Activated CD8-positive, alpha-beta memory T cell treated with anti-CD3 and anti-CD28 coated beads for 48 hours (primary cell): ENCODE measurements at regions not wholly inside any gene's neighbourhood (a gene's known extent, or its start where the extent isn't known, plus 50 kb on each side); places are given as distances from the start of the nearest gene placed in this dataset.

Experiments used
- DNase-seq, 3 experiments: peaks; one replicate each; pipeline ENCODE4 v3.0.0-alpha.2; 2020; ENCODE audit warnings: low read depth in 2 of 3, low spot score in 2 of 3

GRCh38 chr13:83613524-83613923 lies 268.8 kb downstream of the SLITRK1 start:
- DNase-seq = no peak

DNA sequence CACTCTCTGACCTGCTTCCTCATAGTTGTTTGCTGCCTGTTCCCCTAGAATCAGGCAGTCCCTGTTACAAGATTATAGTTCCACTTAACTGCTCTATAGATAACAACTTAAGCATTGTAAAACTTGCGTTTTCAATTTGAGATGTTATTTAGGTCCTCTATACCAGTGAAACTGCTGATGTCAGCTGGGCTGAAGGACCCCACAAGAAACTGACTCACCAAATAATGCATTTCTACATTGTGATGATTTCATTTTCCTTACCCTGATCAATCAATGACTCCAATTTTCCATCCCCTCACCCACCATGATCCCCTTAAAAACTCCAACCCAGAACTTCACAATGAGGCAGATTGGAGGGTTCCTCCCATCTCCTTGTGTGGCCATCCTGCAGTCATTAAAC lies 280.7 kb downstream of the SLITRK1 start:
- DNase-seq = no peak

- DNase-seq = no peak
Measured at GRCh38 chr13:83592095-83592494, 290.2 kb downstream of the SLITRK1 start.

DNA sequence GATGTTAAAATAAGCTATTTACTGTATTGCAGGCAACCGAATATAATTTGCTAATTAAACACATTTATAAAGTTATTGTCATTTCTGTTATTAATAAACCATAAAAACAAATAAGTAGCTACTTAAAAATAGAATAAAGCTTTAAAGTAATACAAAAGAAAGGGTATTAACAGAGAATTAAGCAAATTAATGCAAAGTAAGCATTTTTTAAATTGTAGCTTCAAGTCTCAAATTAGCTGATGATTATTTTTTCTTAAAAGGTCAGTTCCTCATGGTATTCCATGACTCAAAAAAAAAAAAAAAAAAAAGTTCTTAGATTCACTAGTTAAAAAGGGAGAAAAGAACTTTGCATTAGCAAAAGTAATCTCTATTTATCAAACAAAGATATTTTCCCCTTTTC lies 292.5 kb downstream of the SLITRK1 start:
- no peak for DNase-seq

GRCh38 chr13:83577183-83577582 lies 305.1 kb downstream of the SLITRK1 start:
- no peak for DNase-seq

GRCh38 chr13:83568019-83568418 lies 314.3 kb downstream of the SLITRK1 start:
- no peak for DNase-seq

DNA sequence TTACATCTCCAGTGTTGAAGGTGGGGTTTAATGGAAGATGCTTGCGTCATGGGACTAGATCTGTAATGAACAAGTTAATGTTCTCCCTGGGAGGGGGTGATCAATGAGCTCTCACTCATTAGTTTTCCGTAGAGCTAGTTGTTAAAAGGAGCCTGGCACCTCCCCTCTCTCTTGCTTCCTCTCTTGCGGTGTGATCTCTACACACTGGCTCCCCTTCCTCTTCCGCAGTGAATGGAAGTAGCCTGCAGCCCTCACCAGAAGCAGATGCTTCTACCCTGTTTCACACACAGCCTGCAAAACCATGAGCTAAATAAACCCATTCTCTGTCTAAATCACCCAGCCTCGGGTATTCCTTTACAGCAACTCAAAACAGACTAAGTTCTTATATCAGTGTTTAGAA lies 318.8 kb downstream of the SLITRK1 start:
- DNase-seq = no peak

DNA sequence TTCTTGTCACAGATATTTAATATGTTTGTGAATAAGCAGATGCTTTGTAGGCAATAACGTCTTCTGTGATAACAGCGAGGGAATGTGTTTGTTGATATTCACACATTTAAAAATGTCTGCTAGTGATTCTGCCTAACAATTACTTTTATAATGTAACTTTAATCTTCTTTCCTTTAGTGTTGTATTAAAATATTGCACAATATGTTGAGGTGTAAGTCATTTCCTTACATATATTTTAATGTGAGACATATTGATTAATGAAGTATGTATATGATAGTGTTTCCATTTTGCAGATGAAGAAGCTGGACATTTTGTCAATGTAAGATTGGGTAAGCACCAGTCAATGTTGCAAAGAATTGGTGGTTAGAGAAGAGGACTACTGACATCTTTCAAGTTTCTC lies 324.4 kb downstream of the SLITRK1 start:
- no peak for DNase-seq

DNA sequence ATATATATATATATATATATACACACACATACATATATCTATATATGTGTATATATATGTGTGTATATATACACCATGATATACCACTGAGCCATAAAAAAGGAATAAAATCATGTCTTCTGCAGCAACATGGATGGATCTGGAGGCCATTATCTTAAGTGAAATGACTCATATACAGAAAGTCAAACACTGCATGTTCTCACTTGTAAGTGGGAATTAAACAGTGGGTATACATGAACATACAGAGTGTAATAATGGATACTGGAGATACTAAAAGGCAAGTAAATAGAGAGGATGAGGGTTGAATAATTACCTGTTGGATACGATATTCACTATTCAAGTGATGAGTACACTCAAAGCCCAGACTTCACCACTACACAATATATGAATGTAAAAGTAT lies 332.6 kb downstream of the SLITRK1 start:
- no peak for DNase-seq

DNA sequence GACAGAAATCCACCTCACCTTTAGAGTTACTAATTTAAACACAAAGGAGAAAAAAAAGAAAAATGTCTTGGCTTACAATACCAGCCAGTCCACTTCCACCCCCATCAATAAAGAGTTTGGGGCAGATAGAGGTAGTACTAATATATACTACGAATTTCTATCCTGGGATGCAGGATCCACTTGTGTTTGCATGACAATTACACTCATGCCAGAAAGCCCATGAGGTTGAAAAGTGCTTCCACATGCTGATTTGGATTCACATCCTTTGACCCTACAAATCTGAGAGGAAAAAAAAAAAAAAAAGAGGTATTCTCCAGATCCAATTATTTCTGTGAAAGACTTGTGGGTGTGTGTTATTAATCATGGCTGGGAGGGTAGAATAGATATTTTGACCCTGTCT lies 335.2 kb downstream of the SLITRK1 start:
- DNase-seq = no peak

GRCh38 chr13:83546476-83546875 lies 335.8 kb downstream of the SLITRK1 start:
- no peak for DNase-seq

DNA sequence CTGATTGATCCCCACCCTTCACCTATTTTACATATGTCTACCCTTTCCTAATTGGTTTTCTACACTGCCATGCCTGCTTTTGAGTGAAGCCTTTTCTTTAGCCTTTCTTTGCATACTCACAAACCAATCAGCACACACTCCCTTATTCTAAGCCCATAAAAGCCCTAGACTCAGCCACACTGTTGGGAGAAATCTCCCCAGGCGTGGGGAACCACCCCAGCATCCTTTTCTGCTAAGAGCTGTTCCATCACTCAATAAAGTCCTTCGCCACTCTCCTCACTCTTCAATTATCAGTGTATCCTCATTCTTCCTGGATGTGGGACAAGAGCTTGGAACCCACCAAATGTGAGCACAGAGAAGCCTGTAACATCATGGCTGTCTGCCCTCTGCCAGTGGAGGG lies 343.6 kb downstream of the SLITRK1 start:
- no peak for DNase-seq

DNA sequence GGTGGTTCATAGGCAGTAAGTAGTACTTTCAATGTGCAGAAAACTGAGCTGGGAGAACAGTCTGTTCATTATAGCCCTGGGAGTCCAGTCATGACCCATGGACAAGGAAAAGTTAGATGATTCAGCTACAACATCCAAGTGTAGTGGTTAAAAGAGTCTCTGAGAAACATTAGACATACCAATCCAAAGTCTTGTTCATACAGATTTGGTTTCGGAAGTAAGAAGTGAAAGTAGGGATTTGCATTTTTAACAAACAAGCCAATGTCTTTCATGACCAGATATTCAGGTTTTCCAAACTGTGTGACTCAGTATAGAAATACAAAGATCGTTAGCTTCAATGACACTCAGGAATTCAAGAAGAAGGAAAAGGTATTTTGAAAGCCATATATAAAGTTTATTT lies 345.3 kb downstream of the SLITRK1 start:
- DNase-seq = no peak

DNA sequence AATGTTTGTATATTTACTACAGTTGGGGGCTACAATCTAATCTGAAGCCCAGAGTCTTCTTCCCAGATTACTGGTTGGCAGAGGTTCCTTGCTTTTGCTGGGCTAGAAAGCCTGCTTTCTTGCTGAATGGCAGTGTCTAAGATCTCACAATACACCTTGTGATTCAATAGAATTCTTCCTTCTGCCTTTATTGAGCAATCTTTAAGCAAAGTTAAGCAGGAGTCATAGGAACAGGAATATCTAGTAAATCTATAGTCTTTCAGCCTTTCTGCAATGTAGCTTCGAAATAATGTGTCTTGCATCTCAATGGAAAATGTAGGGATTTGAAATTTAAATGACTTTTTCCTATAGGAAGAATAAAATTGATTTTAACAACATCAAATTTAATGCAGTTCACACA lies 346.1 kb downstream of the SLITRK1 start:
- no peak for DNase-seq

- no peak for DNase-seq
Measured at GRCh38 chr13:83532809-83533208, 349.5 kb downstream of the SLITRK1 start.

DNA sequence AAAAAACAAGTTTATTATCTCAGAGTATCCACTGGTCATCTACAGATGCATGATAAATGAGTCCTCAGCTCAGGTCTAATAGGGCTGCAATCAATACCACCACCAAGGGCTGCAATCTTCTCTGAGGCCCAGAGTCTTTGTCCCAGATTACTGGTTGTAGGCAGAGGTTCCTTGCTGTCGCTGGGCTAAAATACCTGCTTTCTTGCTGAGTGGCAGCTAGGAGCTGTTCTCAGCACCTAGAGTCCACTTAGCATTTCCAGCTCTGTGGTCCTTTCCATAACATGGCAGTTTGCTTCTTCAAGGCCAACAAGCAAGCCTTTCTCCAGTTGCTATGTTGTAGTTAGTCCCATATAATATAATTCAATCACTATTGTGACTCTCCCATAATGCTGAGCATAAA lies 351.3 kb downstream of the SLITRK1 start:
- DNase-seq = no peak

DNA sequence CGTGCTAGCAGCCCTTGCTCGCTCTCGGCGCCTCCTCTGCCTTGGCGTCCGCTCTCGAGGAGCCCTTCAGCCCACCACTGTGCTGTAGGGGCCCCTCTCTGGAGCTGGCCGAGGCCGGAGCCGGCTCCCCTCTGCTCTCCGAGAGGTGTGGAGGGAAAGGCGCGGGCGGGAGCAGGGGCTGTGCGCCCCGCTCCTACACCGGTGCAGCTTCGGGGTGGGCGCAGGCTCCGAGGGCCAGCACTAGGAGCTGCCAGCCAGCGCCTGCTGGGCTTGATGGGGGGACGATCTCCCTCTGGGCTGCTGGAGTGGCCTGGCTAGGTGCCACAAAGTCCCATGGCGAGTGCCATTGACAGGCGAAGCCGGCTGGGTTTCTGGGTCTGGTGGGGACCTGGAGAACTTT lies 365.5 kb downstream of the SLITRK1 start:
- DNase-seq = no peak

- DNase-seq = no peak
Measured at GRCh38 chr13:83515268-83516015, 366.8 kb downstream of the SLITRK1 start.

DNA sequence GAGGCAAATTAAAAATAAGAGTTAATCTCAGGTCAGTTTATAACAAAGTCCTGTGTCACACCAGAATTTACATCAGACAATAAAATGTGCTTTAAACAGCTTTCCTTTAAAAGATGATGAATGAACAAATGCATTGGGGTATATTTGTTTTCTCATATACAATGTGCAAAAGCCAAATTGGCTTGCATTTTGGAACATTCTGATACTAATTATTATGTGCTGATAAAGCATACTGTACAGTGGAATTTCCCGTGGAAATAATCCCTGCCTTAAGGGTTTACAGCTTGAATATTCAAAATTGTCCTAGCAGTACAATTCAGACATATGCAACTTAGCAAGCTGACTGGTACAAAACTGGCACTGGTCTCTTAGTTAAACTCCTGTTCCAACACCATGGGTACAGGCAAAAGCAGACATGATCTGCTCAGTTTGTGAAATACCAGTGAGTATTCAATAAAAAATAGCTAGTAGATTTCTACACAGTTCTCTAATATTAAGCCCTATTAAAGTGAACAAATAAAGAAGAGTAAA lies 373.4 kb downstream of the SLITRK1 start:
- no peak for DNase-seq

- DNase-seq = no peak
Measured at GRCh38 chr13:83503424-83503823, 378.9 kb downstream of the SLITRK1 start.

GRCh38 chr13:83499286-83499685 lies 383.0 kb downstream of the SLITRK1 start:
- DNase-seq = no peak

GRCh38 chr13:83498481-83499190 lies 383.6 kb downstream of the SLITRK1 start:
- no peak for DNase-seq

- no peak for DNase-seq
Measured at GRCh38 chr13:83498045-83498444, 384.2 kb downstream of the SLITRK1 start.
